Activated T-cell treated with anti-CD3 and anti-CD28 coated beads, Interleukin-2, amount 50 U/mL, for 72 hours (primary cell): ENCODE measurements at regions not wholly inside any gene's neighbourhood (a gene's known extent, or its start where the extent isn't known, plus 50 kb on each side); places are given as distances from the start of the nearest gene placed in this dataset.

Experiments
- ATAC-seq, 2 donors: fragments of 150-1000 bp; cut with Tn5 transposase; replicated peaks in 1 of 2; 2 replicates each; pipeline ENCODE4 v1.10.0; 2021; ENCODE audit warnings: moderate library complexity in 2 of 2, mild to moderate bottlenecking in 1 of 2
- DNase-seq, 2 donors: peaks; one replicate each; pipeline ENCODE4 v3.0.0; 2021 to 2022; ENCODE audit warnings: mixed read lengths in 1 of 2
- H3K27ac Mint-ChIP-seq: one replicate; pipeline ENCODE4 v1.8.0; 2022; ENCODE audit warnings: mild to moderate bottlenecking, moderate library complexity, mixed read lengths
- H3K27me3 Mint-ChIP-seq: one replicate; pipeline ENCODE4 v1.8.0; 2022; ENCODE audit warnings: low read depth, mixed read lengths
- H3K36me3 Mint-ChIP-seq, 2 donors: one replicate each; pipeline ENCODE4 v1.8.0; 2022; ENCODE audit warnings: mixed read lengths in 2 of 2, mild to moderate bottlenecking in 1 of 2; ENCODE audit not compliant: insufficient read depth in 2 of 2
- H3K4me1 Mint-ChIP-seq: one replicate; pipeline ENCODE4 v1.8.0; 2022; ENCODE audit warnings: low read depth, mixed read lengths
- H3K4me3 Mint-ChIP-seq, 2 donors: one replicate each; pipeline ENCODE4 v1.8.0; 2022; ENCODE audit warnings: mild to moderate bottlenecking in 2 of 2, mixed read lengths in 2 of 2, moderate library complexity in 2 of 2
- H3K9me3 Mint-ChIP-seq, 2 donors: one replicate each; pipeline ENCODE4 v1.8.0; 2022; ENCODE audit warnings: mixed read lengths in 2 of 2

- Mint-ChIP-seq H3K4me3 (no peak overlapping the region), H3K4me1 (no peaks in the 10 kb centered on the region), H3K9me3 (no peaks in the 10 kb centered on the region), H3K27me3 (no peaks in the 10 kb centered on the region), H3K36me3 (no peaks in the 10 kb centered on the region), H3K27ac (no peak overlapping the region)
- no peak for DNase-seq
- no peak for ATAC-seq
Measured at GRCh38 chr13:34478376-34478775, 463.7 kb upstream of the NBEA start.

- ATAC-seq = no peak
- Mint-ChIP-seq H3K9me3 (peaks cover 3 to 7% of the 10 kb centered on the region in 2 donors), H3K27me3 (no peaks in the 10 kb centered on the region)
Measured at GRCh38 chr13:34502011-34502410, 440.1 kb upstream of the NBEA start.

DNA sequence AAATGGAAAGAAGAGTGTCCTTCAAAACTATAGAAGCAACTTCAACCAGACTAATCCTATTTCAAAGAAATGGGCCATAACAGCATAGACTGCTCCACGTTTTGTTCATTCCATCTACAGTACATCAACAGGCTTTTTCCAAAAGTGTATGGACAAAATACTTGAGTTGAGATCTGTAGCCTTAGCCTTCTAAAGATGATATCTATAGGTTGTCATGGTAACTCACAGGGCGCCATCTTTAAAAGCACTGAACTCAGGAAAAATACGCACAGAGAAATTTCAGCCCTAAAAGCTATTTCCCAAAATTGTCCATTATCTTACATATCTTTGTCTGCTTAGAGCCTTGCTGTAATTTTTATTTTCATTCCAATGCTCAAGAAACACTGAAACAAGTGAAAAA lies 439.4 kb upstream of the NBEA start:
- Mint-ChIP-seq H3K9me3 (peaks cover 8 to 13% of the 10 kb centered on the region in 2 donors), H3K36me3 (no peaks in the 10 kb centered on the region), H3K27me3 (no peaks in the 10 kb centered on the region), H3K4me3 (no peak overlapping the region), H3K27ac (no peak overlapping the region), H3K4me1 (no peaks in the 10 kb centered on the region)
- no peak for ATAC-seq
- no peak for DNase-seq

More at GRCh38 chr13:34502011-34502410, 440.1 kb upstream of the NBEA start:
- H3K36me3 Mint-ChIP-seq = no peaks in the 10 kb centered on the region
- no peak for DNase-seq
- H3K4me3 Mint-ChIP-seq = no peak overlapping the region
- H3K4me1 Mint-ChIP-seq = no peaks in the 10 kb centered on the region
- no peak overlapping the region for H3K27ac Mint-ChIP-seq

DNA sequence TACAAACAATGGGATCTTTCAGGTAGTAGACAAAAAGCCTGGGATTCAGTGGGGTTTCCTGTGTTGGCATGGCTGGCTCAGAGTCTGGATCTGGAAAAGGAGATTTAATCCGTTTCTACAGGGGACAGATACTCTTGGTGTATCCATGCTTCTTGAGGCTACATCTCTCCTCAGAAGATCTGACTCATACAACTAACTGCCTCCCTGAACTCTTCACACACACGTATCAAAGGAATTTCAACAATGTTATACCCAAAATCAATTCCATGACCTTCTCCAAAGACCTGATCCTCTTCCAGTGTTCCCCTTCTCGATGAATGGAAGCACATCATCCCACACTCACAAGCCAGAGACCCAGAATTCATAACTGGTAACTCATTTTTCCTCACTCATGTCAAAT lies 435.3 kb upstream of the NBEA start:
- DNase-seq = no peak
- H3K4me1 Mint-ChIP-seq = no peaks in the 10 kb centered on the region
- ATAC-seq = no peak
- H3K9me3 Mint-ChIP-seq = peaks cover 12 to 13% of the 10 kb centered on the region in 2 donors
- H3K4me3 Mint-ChIP-seq = no peak overlapping the region
- no peak overlapping the region for H3K27ac Mint-ChIP-seq
- no peaks in the 10 kb centered on the region for H3K36me3 Mint-ChIP-seq
- no peaks in the 10 kb centered on the region for H3K27me3 Mint-ChIP-seq

GRCh38 chr13:34507630-34508029 lies 434.4 kb upstream of the NBEA start:
- Mint-ChIP-seq H3K4me1 (no peaks in the 10 kb centered on the region), H3K4me3 (no peak overlapping the region), H3K27ac (no peak overlapping the region)

DNA sequence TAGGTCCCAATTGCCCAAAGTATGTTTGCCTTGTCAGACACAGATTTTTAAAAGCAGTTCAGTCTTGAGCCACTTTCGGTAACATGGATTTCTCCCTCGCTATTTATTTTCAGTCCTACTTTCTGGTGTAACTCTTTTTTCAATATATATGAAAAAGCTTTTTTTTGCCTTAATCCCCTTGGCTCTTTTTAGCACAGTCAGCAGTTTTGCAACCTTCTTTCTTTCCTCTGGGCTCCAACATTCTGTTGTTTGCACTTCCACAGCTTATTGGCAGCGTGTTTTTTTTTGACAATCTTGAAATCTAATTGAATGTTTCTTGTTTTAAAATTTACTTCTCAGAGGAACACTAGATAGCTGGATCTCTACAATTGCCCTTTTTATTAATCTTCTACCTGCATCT lies 429.3 kb upstream of the NBEA start:
- Mint-ChIP-seq H3K9me3 (peaks cover 4 to 9% of the 10 kb centered on the region in 2 donors), H3K27me3 (no peaks in the 10 kb centered on the region), H3K36me3 (peaks cover 0 to 1% of the 10 kb centered on the region in 2 donors), H3K4me1 (no peaks in the 10 kb centered on the region), H3K4me3 (no peak overlapping the region), H3K27ac (no peak overlapping the region)
- ATAC-seq (no peak), DNase-seq (no peak)

More at GRCh38 chr13:34507630-34508029, 434.4 kb upstream of the NBEA start:
- ATAC-seq (no peak), DNase-seq (no peak)
- Mint-ChIP-seq H3K36me3 (no peaks in the 10 kb centered on the region), H3K9me3 (peaks cover 10 to 13% of the 10 kb centered on the region in 2 donors), H3K27me3 (no peaks in the 10 kb centered on the region)

GRCh38 chr13:34513526-34513925 lies 428.5 kb upstream of the NBEA start:
- Mint-ChIP-seq H3K27ac (no peak overlapping the region), H3K27me3 (no peaks in the 10 kb centered on the region), H3K36me3 (peaks cover 0 to 1% of the 10 kb centered on the region in 2 donors), H3K9me3 (peaks cover 4 to 9% of the 10 kb centered on the region in 2 donors), H3K4me3 (no peak overlapping the region), H3K4me1 (no peaks in the 10 kb centered on the region)
- no peak for ATAC-seq
- no peak for DNase-seq

GRCh38 chr13:34515201-34515600 lies 426.9 kb upstream of the NBEA start:
- Mint-ChIP-seq H3K4me3 (no peak overlapping the region), H3K4me1 (no peaks in the 10 kb centered on the region), H3K9me3 (peaks cover 4 to 8% of the 10 kb centered on the region in 2 donors), H3K27ac (no peak overlapping the region), H3K36me3 (peaks cover 0 to 1% of the 10 kb centered on the region in 2 donors), H3K27me3 (no peaks in the 10 kb centered on the region)
- DNase-seq = no peak
- no peak for ATAC-seq

DNA sequence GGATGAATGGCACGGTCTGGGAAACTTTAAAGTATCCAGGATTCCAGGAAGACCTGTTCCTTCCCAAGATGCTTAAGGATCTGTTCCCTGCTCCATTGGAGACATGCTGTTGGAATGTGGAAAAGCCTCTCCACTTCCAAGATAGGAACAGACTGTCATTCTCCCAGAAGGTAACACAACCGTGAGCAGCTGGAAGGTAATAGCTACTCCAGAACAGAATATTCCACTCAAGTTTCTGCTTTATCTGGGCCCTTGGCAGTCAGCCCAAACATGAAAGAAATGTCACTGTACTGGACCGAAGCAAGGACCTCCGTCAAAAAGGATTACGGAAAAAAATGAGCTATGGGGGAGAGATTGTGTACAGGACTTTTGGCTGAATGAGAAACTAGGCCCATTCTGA lies 420.9 kb upstream of the NBEA start:
- DNase-seq (no peak), ATAC-seq (no peak)
- Mint-ChIP-seq H3K4me1 (no peaks in the 10 kb centered on the region), H3K36me3 (no peaks in the 10 kb centered on the region), H3K9me3 (peaks cover 0 to 2% of the 10 kb centered on the region in 2 donors), H3K4me3 (no peak overlapping the region), H3K27ac (no peak overlapping the region), H3K27me3 (no peaks in the 10 kb centered on the region)

DNA sequence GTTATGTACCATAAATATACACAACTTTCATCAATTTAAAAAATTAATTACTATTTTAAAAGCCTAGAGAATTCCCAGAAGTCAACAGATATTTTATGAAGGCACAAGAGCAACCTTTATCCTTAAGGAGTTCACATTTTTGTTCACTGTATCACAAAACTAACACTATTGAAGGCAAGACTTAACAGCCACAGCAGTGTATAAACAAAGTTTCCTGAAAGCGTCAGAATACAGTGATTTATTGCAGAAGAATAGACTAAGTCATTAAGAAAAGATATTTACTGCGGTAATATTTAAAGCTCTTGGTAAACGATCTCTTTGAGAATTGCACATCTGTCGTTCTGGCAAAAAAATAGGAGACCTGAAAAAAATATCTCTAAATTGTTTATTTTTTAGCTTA lies 419.3 kb upstream of the NBEA start:
- peaks cover 1 to 2% of the 10 kb centered on the region in 2 donors for H3K9me3 Mint-ChIP-seq
- H3K27ac Mint-ChIP-seq = no peak overlapping the region
- H3K4me3 Mint-ChIP-seq = no peak overlapping the region
- H3K27me3 Mint-ChIP-seq = no peaks in the 10 kb centered on the region
- no peaks in the 10 kb centered on the region for H3K36me3 Mint-ChIP-seq
- DNase-seq = no peak
- no peaks in the 10 kb centered on the region for H3K4me1 Mint-ChIP-seq
- no peak for ATAC-seq

DNA sequence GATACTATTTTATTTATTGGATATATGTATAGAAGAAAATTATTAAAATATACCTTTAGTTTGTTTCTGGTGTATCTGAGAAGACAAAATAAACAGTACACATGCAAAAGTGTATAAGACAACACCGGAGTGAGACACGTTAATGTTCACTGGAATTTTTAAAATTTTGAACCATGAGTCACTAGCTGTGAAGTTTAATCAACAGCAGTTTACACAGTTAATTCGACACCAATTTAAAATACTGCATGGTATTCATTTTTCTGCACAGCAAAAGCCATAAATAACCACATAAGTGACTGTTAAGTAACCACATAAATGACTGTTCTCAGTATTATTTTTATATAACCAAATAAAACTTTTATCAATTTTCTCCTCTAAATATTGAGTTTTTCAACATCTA lies 418.7 kb upstream of the NBEA start:
- H3K4me3 Mint-ChIP-seq = no peak overlapping the region
- no peak for ATAC-seq
- H3K36me3 Mint-ChIP-seq = no peaks in the 10 kb centered on the region
- peaks cover 1 to 2% of the 10 kb centered on the region in 2 donors for H3K9me3 Mint-ChIP-seq
- no peak for DNase-seq
- H3K4me1 Mint-ChIP-seq = no peaks in the 10 kb centered on the region
- no peak overlapping the region for H3K27ac Mint-ChIP-seq
- no peaks in the 10 kb centered on the region for H3K27me3 Mint-ChIP-seq

DNA sequence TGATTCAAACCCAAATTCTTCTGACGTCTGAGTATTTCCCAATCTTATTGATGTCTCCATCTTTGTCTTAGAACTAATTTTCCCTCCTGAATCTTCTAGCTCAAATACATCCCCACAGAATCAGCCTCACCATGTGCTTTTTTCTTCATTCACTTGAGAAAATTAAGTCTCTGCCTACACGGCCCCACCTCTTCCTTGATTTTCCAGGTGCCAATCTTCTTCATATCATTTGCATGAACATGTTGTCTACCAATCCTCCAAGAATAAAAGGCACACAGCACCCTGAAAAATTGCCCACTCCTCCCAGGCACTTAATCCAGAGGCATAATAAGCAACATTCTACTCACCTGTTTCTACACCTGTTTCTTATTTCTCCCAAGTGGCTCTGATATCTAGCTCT lies 408.1 kb upstream of the NBEA start:
- Mint-ChIP-seq H3K4me3 (no peak overlapping the region), H3K4me1 (no peaks in the 10 kb centered on the region), H3K27ac (no peak overlapping the region), H3K27me3 (no peaks in the 10 kb centered on the region), H3K9me3 (peaks cover 1 to 2% of the 10 kb centered on the region in 2 donors), H3K36me3 (peaks cover 0 to 2% of the 10 kb centered on the region in 2 donors)
- DNase-seq = no peak
- ATAC-seq = no peak

GRCh38 chr13:34542321-34542720 lies 399.7 kb upstream of the NBEA start:
- Mint-ChIP-seq H3K27ac (no peak overlapping the region), H3K27me3 (no peaks in the 10 kb centered on the region), H3K4me3 (no peak overlapping the region), H3K9me3 (no peaks in the 10 kb centered on the region), H3K4me1 (no peaks in the 10 kb centered on the region), H3K36me3 (no peaks in the 10 kb centered on the region)
- DNase-seq (no peak), ATAC-seq (no peak)

- ATAC-seq = no peak
- Mint-ChIP-seq H3K4me3 (no peak overlapping the region), H3K27ac (no peak overlapping the region), H3K4me1 (no peaks in the 10 kb centered on the region), H3K27me3 (no peaks in the 10 kb centered on the region), H3K36me3 (no peaks in the 10 kb centered on the region), H3K9me3 (no peaks in the 10 kb centered on the region)
- no peak for DNase-seq
Measured at GRCh38 chr13:34543836-34544235, 398.2 kb upstream of the NBEA start.
